Superior temporal gyrus (tissue), 1 donor: ENCODE measurements at regions not wholly inside any gene's neighbourhood (a gene's known extent, or its start where the extent isn't known, plus 50 kb on each side); places are given as distances from the start of the nearest gene placed in this dataset.
"Not testable (repeated sequence)": the region's sequence is repeated elsewhere in the genome, so short reads cannot be mapped to it uniquely, and the experiment has no call there.

Experiments
- DNase-seq: peaks from one replicate; pipeline ENCODE4 v3.0.0-alpha.2; 2016; ENCODE audit errors: extremely low spot score

DNA sequence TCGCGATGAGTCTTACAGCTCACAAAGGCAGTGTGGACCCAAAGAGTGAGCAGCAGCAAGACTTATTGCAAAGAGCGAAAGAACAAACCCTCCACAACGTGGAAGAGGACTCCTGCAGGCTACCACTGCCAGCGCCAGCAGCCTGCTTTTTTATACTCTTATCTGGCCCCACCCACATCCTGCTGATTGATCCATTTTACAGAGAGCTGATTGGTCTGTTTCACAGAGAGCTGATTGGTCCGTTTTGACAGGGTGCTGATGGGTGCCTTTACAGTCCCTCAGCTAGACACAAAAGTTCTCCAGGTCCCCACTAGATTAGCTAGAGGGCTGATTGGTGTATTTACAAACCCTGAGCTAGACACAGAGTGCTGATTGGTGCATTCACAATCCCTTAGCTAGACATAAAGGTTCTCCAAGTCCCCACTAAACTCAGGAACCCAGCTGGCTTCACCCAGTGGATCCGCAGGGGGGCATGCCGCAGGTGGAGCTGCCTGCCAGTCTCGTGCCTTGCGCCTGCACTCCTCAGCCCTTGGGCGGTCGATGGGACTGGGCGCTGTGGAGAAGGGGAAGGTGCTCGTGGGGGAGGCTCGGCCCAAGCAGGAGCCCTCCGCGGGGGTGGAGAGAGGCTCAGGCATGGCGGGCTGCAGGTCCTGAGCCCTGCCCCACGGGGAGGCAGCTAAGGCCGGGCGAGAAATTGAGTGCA is 75.7 kb downstream of the QDPR start:
- not testable (repeated sequence) for DNase-seq

DNA sequence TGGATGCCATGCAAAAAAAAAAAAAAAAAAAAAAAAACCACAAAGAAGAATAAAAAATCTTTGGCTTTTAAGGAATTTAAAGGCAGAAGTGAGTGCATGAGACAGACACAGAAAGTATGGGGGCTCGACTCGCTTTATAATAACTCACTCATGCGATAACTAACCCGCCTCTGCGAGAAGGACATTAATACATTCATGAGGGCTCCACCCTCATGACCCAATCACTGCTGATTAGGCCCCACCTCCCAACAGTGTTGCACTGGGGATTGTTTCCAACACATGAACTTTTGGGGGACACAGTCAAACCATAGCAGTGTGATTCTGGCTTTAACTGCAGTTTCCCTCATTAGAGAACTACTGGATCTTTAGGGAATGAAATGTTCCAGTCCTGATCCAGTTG is 78.1 kb downstream of the QDPR start:
- no peak for DNase-seq

DNA sequence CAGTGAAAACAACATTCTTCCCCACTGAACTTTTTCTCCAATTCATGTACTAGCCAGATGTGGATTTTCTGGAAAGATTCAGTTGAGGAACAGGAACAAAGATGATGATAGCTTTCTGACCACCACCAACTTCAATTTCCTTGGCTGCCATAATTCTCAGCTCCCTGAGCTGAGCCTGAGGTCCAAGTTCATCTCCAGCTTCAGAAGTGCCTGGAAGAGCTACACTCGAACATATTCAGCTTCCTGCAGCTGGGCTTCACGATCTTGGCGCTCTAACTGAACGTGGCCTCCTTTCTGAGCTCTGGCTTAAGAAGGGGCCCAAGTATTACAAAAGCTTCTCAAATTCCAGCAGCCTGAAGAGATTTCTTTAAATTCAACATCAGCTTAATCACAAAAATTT is 83.9 kb downstream of the QDPR start:
- DNase-seq = no peak

- no peak for DNase-seq
Measured at GRCh38 chr4:17426222-17426621, 85.7 kb downstream of the QDPR start.

DNA sequence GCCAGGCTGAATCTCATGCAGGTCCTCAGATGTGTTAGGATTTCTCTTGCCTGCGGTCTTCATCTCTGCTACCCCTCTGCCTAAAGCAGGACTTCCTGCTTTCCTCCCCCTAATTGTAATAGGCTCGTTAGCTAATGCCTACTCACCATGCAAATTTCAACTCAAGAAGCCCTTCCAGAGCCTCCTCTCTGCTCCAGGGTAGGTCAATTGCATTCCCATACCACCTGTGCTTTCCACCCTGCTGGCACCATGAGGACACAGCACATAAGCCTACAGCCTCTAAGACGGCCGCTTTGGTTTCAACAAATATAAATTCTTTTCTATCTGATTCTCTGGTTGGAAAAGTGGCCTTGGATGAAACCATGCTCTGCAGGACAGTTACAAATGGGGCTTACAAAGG is 93.9 kb downstream of the QDPR start:
- no peak for DNase-seq

DNA sequence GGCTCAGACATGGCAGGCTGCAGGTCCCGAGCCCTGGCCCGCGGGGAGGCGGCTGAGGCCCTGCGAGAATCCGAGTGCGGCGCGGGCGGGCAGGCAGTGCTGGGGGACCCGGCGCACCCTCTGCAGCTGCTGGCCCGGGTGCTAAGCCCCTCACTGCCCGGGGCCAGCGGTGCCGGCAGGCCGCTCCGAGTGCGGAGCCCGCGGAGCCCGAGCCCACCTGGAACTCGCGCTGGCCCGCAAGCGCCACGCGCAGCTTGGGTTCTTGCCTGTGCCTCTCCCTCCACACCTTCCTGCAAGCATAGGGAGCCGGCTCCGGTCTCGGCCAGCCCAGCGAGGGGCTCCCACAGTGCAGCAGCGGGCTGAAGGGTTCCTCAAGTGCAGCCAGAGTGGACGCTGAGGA is 97.5 kb downstream of the QDPR start:
- no peak for DNase-seq

GRCh38 chr4:17400686-17401085 is 111.2 kb downstream of the QDPR start:
- DNase-seq = no peak

DNA sequence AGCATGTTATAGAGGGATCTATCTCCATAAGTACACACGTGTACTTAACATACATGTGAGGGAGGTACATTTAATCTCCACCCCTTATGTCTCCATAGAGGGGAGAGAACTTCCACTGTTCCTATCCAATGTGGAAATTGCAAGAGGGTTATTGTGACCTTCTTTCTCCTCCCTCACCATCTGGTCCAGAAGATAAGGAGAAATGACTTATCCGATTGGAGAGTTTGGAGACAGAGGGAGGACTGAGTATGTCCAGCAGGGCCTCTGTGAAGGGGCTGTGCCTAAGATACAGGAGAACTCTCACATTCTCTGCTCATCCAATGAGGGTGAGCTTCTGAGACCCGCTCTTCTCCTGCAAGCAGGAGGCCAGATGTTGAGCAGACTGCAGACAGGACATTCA is 113.1 kb downstream of the QDPR start:
- no peak for DNase-seq

- DNase-seq = no peak
Measured at GRCh38 chr4:17398035-17398434, 113.9 kb downstream of the QDPR start.

- DNase-seq = no peak
Measured at GRCh38 chr4:17397611-17398010, 114.3 kb downstream of the QDPR start.

- peak; percentile 44 for DNase-seq
Measured at GRCh38 chr4:17385403-17385802, 126.5 kb downstream of the QDPR start.

DNA sequence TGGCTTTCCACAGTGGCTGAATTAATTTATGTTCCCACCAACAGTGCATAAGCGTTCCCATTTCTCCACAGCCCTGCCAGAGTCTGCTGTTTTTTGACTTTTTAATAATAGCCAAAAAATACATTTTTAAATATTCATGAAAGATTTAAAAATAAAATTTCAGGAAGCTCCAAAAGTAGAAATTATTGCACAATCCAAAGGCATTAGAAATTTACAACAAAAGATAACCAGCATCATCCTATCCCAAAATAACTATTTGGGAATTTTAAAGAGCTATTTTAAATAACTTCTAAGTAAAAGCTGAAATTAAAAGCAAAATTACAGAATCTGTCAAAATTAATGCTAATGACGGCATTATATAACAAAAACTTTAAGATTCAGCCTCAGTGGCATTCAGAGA is 131.5 kb downstream of the QDPR start:
- no peak for DNase-seq

- peak; percentile 53 for DNase-seq
Measured at GRCh38 chr4:17376205-17376604, 135.7 kb downstream of the QDPR start.

- DNase-seq = no peak
Measured at GRCh38 chr4:17373666-17374065, 138.2 kb downstream of the QDPR start.

DNA sequence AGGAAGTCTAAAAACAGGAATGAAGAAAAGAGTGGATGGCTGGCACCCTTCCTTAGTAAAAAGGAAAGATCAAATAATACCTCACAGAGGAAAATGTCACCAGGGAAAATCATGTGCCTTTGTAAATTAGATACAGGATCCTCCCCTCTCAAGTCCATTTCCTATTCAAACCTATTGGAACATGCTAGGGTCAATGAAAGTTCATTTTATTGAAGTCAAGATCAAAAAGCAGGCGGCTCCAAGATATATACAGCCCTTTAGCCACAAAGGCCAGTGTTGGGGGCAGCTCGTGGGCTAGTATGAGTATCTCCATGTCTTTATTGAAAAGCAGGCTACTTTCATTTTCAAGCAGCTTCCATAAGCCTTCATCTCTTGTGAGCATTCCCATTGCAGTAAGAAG is 141.1 kb downstream of the QDPR start:
- DNase-seq = no peak

- no peak for DNase-seq
Measured at GRCh38 chr4:17368408-17368807, 143.5 kb downstream of the QDPR start.

DNA sequence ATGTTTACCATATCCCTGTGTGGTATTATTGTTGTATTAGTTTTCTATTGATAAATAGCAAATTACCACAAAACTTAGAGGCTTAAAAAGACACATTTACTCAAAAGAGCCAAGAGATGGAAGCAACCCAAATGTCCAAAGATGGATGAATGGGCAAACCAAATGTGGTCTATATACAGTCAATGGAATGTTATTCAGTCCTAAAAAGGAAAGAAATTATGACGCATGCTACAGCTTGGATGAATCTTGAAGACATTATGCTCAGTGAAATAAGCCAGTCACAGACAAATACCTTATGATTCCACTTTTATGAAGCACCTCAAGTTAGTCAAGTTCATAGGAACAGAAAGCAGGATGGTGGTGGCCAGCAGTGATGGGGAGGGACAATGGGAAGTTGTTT is 144.7 kb downstream of the QDPR start:
- no peak for DNase-seq

DNA sequence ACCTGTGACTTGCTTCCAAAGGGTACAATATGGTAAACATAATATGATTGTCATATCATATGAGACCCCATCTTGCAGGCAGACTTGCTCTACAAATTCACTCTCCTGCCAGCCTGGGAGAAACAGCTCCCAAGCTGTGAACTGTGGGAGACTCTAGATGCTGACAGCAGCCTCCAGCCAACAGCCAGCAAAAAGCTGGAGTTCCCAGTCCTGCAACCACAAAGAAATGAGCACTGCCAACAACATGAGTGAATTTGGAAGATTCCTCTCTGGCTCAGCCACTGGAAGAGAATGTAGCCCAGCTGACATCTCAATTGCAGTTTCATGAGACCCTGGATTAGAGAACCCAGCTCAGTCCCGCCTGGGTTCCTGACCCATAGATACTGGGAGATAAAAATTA is 145.4 kb downstream of the QDPR start:
- no peak for DNase-seq

GRCh38 chr4:17362430-17362829 is 149.5 kb downstream of the QDPR start:
- DNase-seq = no peak

GRCh38 chr4:17358241-17358640 is 153.6 kb downstream of the QDPR start:
- no peak for DNase-seq

GRCh38 chr4:17356926-17357325 is 155.0 kb downstream of the QDPR start:
- peak; percentile 54 for DNase-seq

- no peak for DNase-seq
Measured at GRCh38 chr4:17352357-17352756, 159.5 kb downstream of the QDPR start.

DNA sequence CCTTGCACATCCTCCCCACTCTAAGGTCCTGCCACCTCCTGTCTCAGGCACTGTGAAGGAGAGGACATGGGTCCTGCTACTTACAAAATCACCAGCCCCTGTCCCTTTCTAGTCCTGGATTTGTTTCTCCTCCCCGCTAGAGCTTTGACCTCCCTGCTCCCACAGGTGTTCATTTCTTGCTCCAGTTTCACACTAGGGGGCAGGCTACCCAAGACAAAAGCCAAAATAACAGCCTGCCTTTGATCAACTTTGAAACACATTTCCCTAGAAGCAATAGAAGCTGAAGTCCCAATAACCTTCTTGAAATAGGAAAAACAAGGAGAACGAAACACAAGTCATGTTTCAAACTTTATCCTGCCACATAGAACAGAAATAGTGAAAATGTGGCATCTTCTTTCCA is 164.4 kb downstream of the QDPR start:
- DNase-seq = no peak

- DNase-seq = no peak
Measured at GRCh38 chr4:17339376-17339775, 172.5 kb downstream of the QDPR start.
